NCI-H2107 (cell line): ENCODE measurements at regions not wholly inside any gene's neighbourhood (a gene's known extent, or its start where the extent isn't known, plus 50 kb on each side); places are given as distances from the start of the nearest gene placed in this dataset.

Source experiments
- DNase-seq: peaks from one replicate; lab custom pipeline; 2025; lab: John Stamatoyannopoulos, UW

- DNase-seq: no peak
These were observed 261.1 kb upstream of the GATB start for GRCh38 chr4:152021788-152022438.

- no peak for DNase-seq
These were observed 259.3 kb upstream of the GATB start for GRCh38 chr4:152020073-152020472.

- no peak for DNase-seq
These were observed 255.5 kb upstream of the GATB start for GRCh38 chr4:152016303-152016620.

- no peak for DNase-seq
These were observed 254.9 kb upstream of the GATB start for GRCh38 chr4:152015597-152016302.

- DNase-seq: no peak
These were observed 253.5 kb upstream of the GATB start for GRCh38 chr4:152014280-152014679.

- no peak for DNase-seq
These were observed 250.7 kb upstream of the GATB start for GRCh38 chr4:152011469-152011868.

GRCh38 chr4:152010710-152011079 lies 249.9 kb upstream of the GATB start:
- DNase-seq: no peak

GRCh38 chr4:152009983-152010709 lies 249.3 kb upstream of the GATB start:
- no peak for DNase-seq

- no peak for DNase-seq
These were observed 248.3 kb upstream of the GATB start for GRCh38 chr4:152009031-152009670.

GRCh38 chr4:152007111-152007510 lies 246.3 kb upstream of the GATB start:
- DNase-seq: no peak

- no peak for DNase-seq
These were observed 244.0 kb upstream of the GATB start for GRCh38 chr4:152004801-152005200.

GRCh38 chr4:152000518-152000917 lies 239.7 kb upstream of the GATB start:
- DNase-seq: no peak

GRCh38 chr4:151998723-151999122 lies 237.9 kb upstream of the GATB start:
- no peak for DNase-seq

- no peak for DNase-seq
These were observed 236.7 kb upstream of the GATB start for GRCh38 chr4:151997461-151997860.

GRCh38 chr4:151994429-151994828 lies 233.6 kb upstream of the GATB start:
- no peak for DNase-seq

GRCh38 chr4:151993521-151993920 lies 232.7 kb upstream of the GATB start:
- no peak for DNase-seq

- no peak for DNase-seq
These were observed 231.7 kb upstream of the GATB start for GRCh38 chr4:151992332-151993154.

GRCh38 chr4:151991884-151992167 lies 231.0 kb upstream of the GATB start:
- no peak for DNase-seq

GRCh38 chr4:151991001-151991883 lies 230.4 kb upstream of the GATB start:
- no peak for DNase-seq

- no peak for DNase-seq
These were observed 229.4 kb upstream of the GATB start for GRCh38 chr4:151990201-151990600.

- no peak for DNase-seq
These were observed 227.8 kb upstream of the GATB start for GRCh38 chr4:151988591-151988990.
